Activated CD4-positive, alpha-beta T cell treated with anti-CD3 and anti-CD28 coated beads, Interleukin-2, amount 50 U/mL, for 1 hour (primary cell): ENCODE measurements at regions not wholly inside any gene's neighbourhood (a gene's known extent, or its start where the extent isn't known, plus 50 kb on each side); places are given as distances from the start of the nearest gene placed in this dataset.
"Not testable (repeated sequence)": the region's sequence is repeated elsewhere in the genome, so short reads cannot be mapped to it uniquely, and the experiment has no call there.

Experiments
- DNase-seq: peaks from one replicate; pipeline ENCODE4 v3.0.0-alpha.2; 2020

DNA sequence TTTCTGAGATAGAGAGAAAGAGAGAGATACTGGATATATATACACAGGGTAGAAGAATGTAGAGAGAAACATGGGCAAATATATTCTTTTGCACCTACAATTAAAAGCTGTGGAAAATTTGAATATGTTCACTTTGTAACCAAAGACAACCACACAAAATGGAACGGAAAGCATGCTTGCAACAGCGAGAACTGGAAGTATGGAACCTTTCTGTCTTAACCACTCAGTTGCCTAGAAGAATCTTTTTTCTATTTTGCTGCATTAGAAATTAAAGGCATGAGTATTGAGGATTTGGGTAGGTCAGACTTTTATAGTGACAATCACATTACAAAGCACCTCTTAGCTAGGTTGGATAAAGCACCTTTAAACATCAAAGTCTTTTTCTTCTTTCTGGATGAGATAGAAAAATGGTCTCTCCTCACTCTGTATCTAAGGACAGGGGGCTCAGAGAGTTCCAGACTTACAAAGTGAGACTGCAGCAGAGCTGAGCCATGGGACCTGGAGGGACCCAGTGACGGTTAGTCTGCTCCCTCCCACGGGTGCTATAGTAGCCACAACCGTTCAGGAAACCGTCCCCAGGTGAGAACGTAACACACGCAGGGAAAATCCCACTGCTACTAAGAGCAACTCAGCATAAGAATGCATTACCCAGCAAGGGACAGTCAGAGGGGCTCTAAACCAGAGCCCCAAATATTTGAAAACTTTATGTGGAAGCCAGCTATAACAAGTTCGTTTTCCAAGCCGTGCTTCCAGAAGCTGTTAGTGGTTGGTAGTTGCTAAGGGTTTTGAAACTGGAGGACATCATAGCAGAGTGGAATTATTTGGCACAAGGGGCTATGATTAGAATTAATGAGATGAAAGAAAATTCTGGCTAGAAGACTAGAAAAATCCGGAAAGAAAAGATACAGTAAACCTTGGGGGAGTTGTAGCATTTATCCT, 97.1 kb downstream of the DAD1 start:
- peak; percentile 34 for DNase-seq

- not testable (repeated sequence) for DNase-seq
Observed at GRCh38 chr14:22491053-22491452, 98.0 kb downstream of the DAD1 start.

- no peak for DNase-seq
Observed at GRCh38 chr14:22489957-22490950, 98.8 kb downstream of the DAD1 start.

GRCh38 chr14:22489244-22489545, 99.8 kb downstream of the DAD1 start:
- DNase-seq: no peak

- DNase-seq: no peak
Observed at GRCh38 chr14:22488522-22489243, 100.3 kb downstream of the DAD1 start.

- no peak for DNase-seq
Observed at GRCh38 chr14:22487941-22488340, 101.1 kb downstream of the DAD1 start.

- DNase-seq: no peak
Observed at GRCh38 chr14:22487401-22487800, 101.6 kb downstream of the DAD1 start.

GRCh38 chr14:22486675-22487074, 102.3 kb downstream of the DAD1 start:
- DNase-seq: no peak

GRCh38 chr14:22485649-22486048, 103.4 kb downstream of the DAD1 start:
- DNase-seq: no peak

DNA sequence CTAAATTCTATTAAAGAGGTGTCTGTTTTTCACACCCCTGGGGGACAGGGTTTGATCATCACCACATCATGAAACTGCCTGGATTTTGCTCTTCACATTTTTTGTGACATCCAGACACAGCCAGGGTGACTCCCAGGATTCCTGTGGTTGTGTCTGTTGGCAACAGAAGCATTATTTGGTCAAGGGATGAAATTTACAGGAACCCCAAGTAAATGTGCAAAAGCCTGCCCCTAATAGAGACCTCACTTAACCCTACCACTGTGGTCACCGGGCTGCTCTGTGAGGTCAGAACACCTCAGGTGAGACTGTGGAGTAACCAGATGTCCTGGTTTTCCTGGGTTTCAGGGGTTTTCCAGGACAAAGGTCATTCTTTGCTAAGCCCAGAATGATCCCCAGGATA, 103.8 kb downstream of the DAD1 start:
- DNase-seq: no peak

DNA sequence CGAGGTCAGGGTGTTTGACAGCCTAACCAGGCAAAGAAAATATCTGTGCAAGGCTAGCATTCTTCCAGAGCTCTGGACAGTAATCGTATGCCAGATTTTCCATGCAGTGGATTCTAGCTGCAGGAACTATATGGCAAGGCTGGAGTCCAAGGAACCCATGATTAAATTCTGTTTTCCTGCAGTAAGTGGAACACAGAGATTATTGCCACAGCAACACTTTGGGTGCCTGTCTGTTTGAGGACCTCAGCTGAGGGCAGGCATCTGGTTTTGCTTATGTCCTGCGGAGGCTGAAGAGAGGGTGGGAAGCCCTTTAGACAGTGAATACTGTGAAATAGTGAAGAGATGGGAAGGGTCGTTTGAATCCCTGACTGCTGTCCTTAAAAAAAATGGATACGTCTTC, 104.4 kb downstream of the DAD1 start:
- no peak for DNase-seq

DNA sequence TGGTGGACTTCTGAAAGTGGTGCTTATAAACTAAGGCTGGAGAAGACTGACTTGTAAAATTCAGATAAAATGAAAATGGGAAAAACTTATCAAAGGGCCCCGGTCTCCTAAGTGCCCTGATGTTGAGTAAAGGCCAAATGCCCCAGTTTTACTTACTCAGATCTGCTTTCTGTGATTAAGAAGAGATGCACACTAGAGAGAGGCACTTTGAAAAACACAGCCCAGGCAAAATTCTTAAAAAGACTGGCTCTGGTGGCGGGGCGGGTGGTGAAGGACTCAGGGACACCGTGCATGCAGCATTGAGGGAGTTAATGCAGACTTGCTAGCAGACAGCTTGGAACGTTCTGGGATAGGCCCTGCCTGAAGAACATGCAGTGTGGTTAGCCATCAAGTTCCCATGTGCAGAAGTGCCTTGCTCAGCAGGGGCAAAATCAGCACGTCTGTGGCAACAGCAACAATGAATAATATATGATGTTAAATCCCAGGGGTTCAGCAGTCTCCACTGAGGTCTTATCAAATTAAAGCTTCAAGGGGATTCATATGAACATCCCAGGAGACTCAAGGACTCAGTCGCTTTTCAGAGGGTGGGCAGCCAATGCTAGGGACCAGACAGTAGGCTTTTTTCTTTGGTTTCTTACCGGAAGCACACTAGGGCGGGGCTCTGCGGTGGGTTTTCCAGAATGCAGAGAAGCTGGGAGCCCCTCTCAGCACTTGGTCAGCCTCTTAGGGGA, 105.0 kb downstream of the DAD1 start:
- DNase-seq: no peak

DNA sequence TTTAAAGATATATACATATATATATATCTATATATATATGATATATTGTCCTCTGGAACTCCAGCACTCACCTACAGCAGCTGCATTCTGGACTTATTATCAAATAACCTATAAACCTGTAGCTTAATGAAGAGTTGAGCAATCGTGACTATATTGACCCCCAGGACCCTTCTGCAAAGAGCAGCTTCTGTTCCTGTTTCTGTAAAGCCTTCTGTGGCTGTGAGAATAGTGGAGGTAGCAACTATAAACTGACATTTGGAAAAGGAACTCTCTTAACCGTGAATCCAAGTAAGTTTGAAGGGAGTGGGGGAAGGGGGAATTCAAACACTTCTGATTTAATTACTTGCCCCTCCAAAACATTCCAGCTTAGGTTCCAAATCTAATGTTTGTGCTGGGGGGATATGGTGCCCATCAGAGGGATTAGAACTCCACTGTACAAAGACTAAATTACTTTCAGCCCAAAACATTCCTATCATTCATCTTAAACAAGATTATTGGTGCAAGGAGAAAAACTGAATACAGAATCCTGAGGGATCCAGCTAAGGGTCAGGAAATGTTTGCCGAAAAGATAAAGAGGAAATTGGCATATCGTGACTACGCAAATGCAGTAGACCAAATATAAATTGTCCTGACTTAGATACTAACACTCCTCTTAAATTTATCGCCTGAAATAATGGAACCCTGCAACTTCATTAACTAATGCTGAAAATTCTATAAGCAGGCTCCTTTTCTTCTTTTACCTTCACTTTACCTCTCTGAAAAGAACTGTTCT, 106.1 kb downstream of the DAD1 start:
- DNase-seq: no peak

DNA sequence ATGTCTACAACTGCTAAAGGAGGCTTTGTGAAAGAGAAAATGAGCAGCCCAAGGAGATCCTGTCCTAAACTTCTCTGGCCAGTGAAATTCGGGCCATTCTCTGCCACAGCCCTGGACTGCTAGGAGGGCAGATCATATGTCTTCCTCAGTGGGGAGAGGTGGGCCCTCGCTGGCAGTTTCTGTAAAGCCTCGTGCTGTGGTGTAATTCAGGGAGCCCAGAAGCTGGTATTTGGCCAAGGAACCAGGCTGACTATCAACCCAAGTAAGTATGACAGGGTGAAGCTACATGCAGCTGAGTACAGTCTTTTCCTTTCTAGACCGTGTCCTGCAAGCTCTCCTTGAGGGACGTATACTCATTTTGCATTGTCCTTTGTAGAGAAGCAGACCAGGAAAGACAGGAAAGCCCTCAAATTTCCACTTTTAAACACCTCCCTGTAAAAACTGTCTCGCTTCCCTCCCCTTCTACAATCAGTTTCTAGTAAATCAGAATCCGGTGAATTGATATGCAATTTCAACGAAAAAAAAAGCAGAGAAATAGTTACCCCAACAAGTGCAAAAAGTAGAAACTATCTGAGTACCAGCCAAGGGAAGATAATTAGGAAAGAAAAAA, 106.8 kb downstream of the DAD1 start:
- no peak for DNase-seq

- DNase-seq: no peak
Observed at GRCh38 chr14:22481546-22481945, 107.5 kb downstream of the DAD1 start.

GRCh38 chr14:22479776-22480464, 109.1 kb downstream of the DAD1 start:
- DNase-seq: no peak

- no peak for DNase-seq
Observed at GRCh38 chr14:22479132-22479531, 109.9 kb downstream of the DAD1 start.

GRCh38 chr14:22478670-22479069, 110.4 kb downstream of the DAD1 start:
- DNase-seq: no peak

DNA sequence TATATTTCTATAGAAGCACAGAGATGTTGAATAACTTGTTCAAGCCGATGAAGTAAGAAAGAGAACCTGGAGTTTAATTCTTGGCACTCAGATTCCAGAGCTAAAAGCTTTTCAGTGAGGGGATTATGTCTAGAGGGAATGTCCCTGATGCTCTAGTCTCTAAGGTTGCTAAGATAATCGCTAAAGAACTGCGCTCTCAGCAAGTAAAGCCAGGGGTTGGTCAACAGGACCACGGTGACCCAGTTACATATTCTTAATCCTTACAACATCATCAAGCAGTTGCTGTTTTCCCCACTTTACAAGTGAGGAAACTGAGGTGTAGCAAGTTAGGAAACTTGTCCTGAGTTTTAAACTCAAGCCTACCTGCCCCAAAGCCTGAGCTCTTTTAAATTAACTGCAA, 110.8 kb downstream of the DAD1 start:
- DNase-seq: no peak

GRCh38 chr14:22477569-22478194, 111.3 kb downstream of the DAD1 start:
- DNase-seq: no peak
